ENCODE measurements at regions not wholly inside any gene's neighbourhood (a gene's known extent, or its start where the extent isn't known, plus 50 kb on each side); places are given as distances from the start of the nearest gene placed in this dataset.
A peak's percentile ranks its signal among the peaks of the same experiment; 100 is the strongest.

DNA sequence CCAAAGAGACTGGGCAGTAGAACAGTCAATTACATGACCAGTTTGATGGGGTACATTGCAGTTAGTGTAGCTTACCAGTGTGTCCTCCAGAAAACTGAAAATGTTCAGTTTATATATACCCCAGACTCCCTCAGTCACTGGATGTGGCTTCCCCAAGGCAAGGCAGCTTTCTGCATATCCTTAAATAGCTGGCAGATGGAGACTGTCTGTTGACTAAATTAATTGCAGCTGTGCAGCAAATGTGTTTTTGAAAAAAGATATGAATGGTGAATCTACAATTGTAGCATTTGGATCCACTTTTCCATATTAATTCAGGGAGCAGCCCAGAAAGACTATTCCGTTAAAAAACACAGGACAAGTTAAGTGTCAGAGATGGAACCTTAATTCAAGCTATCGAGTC, 565.1 kb upstream of the CCDC179 start:
- DNase-seq (ENCODE audit: low read depth in 2 of 2) = peak in 1 of 2 donors; percentile 2
- H3K4me2 ChIP-seq (ENCODE audit: extremely low read depth, insufficient read depth, low read length) = no peak overlapping the region
- H3K4me1 ChIP-seq (ENCODE audit: control insufficient read depth, extremely low read depth, insufficient read depth, low read length) = no peaks in the 10 kb centered on the region
- H3K27me3 ChIP-seq (ENCODE audit: control insufficient read depth, insufficient read depth, low read length) = no peaks in the 10 kb centered on the region
- H3K9ac ChIP-seq (ENCODE audit: insufficient read depth, low read length) = no peak overlapping the region
- TF ChIP-seq, protein P1, sequence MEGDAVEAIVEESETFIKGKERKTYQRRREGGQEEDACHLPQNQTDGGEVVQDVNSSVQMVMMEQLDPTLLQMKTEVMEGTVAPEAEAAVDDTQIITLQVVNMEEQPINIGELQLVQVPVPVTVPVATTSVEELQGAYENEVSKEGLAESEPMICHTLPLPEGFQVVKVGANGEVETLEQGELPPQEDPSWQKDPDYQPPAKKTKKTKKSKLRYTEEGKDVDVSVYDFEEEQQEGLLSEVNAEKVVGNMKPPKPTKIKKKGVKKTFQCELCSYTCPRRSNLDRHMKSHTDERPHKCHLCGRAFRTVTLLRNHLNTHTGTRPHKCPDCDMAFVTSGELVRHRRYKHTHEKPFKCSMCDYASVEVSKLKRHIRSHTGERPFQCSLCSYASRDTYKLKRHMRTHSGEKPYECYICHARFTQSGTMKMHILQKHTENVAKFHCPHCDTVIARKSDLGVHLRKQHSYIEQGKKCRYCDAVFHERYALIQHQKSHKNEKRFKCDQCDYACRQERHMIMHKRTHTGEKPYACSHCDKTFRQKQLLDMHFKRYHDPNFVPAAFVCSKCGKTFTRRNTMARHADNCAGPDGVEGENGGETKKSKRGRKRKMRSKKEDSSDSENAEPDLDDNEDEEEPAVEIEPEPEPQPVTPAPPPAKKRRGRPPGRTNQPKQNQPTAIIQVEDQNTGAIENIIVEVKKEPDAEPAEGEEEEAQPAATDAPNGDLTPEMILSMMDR (conservative IDR thresholded peaks at IDR 0.05 in 1 of 2, IDR thresholded peaks at IDR 0.05 in 1 of 2; ENCODE audit: low read depth in 1 of 2, low read length in 2 of 2) = no peak
- TF ChIP-seq EZH2 (IDR thresholded peaks at IDR 0.05; ENCODE audit: low read length, missing control alignments) = no peak
- H3K4me3 ChIP-seq (replicated peaks in 1 of 4; ENCODE audit: control extremely low read depth in 1 of 4, insufficient read depth in 1 of 4, low read depth in 3 of 4, low read length in 4 of 4) = no peak overlapping the region
- no peaks in the 10 kb centered on the region for H3K9me3 ChIP-seq (ENCODE audit: control insufficient read depth, insufficient read depth, low read depth, low read length)
- no peak overlapping the region for H3K27ac ChIP-seq (ENCODE audit: insufficient read depth, low read length)
- no peaks in the 10 kb centered on the region for H3K36me3 ChIP-seq (ENCODE audit: control insufficient read depth, insufficient read depth, low read length)
- H3K79me2 ChIP-seq (ENCODE audit: control insufficient read depth, insufficient read depth, low read length) = no peaks in the 10 kb centered on the region
- H4K20me1 ChIP-seq (ENCODE audit: control insufficient read depth, extremely low read depth, insufficient read depth, low read length) = no peaks in the 10 kb centered on the region
- no peak overlapping the region for H2AFZ ChIP-seq (ENCODE audit: low read length)

DNA sequence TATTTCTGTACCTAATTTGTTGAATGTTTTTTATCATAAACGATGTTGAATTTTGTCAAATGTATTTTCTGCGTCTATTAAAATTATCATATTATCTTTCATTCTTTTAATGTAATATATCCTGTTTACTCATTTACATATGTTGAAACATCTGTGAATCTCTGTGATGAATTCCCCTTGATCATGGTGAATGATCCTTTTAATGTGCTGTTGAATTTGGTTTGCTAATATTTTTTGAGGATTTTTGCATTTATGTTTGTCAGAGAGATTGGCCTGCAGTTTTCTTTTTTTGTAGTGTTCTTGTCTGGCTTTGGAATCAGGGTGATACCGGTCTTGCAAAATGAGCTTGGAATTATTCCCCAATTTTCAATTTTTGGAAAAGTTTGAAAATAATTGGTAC, 569.3 kb upstream of the CCDC179 start:
- Histone ChIP-seq H2AFZ (ENCODE audit: low read length) (no peak overlapping the region), H3K4me2 (ENCODE audit: extremely low read depth, insufficient read depth, low read length) (no peak overlapping the region), H3K9me3 (ENCODE audit: control insufficient read depth, insufficient read depth, low read depth, low read length) (no peaks in the 10 kb centered on the region), H3K27ac (ENCODE audit: insufficient read depth, low read length) (no peak overlapping the region), H3K4me1 (ENCODE audit: control insufficient read depth, extremely low read depth, insufficient read depth, low read length) (no peaks in the 10 kb centered on the region), H3K9ac (ENCODE audit: insufficient read depth, low read length) (no peak overlapping the region), H3K27me3 (ENCODE audit: control insufficient read depth, insufficient read depth, low read length) (no peaks in the 10 kb centered on the region), H3K79me2 (ENCODE audit: control insufficient read depth, insufficient read depth, low read length) (no peaks in the 10 kb centered on the region), H3K4me3 (replicated peaks in 1 of 4; ENCODE audit: control extremely low read depth in 1 of 4, insufficient read depth in 1 of 4, low read depth in 3 of 4, low read length in 4 of 4) (no peak overlapping the region), H4K20me1 (ENCODE audit: control insufficient read depth, extremely low read depth, insufficient read depth, low read length) (no peaks in the 10 kb centered on the region), H3K36me3 (ENCODE audit: control insufficient read depth, insufficient read depth, low read length) (no peaks in the 10 kb centered on the region)
- DNase-seq (ENCODE audit: low read depth in 2 of 2) = no peak
- TF ChIP-seq, protein P1 (conservative IDR thresholded peaks at IDR 0.05 in 1 of 2, IDR thresholded peaks at IDR 0.05 in 1 of 2; ENCODE audit: low read depth in 1 of 2, low read length in 2 of 2) = no peak
- TF ChIP-seq EZH2 (IDR thresholded peaks at IDR 0.05; ENCODE audit: low read length, missing control alignments) = no peak

DNA sequence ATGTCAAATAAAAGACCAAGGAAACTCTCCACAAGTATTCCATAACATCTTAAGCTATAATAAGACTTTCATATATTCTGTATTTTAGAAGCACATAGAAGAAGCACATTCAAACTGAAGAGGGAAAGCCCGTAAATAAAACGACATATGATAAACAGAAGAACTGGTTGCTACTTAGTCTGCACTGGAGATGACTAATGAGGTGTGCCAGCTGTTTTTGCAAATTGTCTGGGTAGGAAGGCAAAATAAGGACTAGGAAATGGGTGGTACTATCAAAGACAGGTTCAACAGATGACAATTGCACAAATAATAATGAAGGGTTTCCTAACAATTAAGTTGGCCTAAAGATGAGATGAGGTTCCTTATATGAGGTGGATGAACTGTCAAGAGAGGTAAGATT, 593.2 kb upstream of the CCDC179 start:
- H3K9ac ChIP-seq (ENCODE audit: insufficient read depth, low read length) = no peak overlapping the region

More for the DNA sequence above, 593.2 kb upstream of the CCDC179 start:
- Histone ChIP-seq H3K27ac (ENCODE audit: insufficient read depth, low read length) (no peak overlapping the region), H3K9me3 (ENCODE audit: control insufficient read depth, insufficient read depth, low read depth, low read length) (no peaks in the 10 kb centered on the region), H2AFZ (ENCODE audit: low read length) (no peak overlapping the region), H3K4me2 (ENCODE audit: extremely low read depth, insufficient read depth, low read length) (no peak overlapping the region), H3K27me3 (ENCODE audit: control insufficient read depth, insufficient read depth, low read length) (no peaks in the 10 kb centered on the region), H3K4me1 (ENCODE audit: control insufficient read depth, extremely low read depth, insufficient read depth, low read length) (no peaks in the 10 kb centered on the region), H3K36me3 (ENCODE audit: control insufficient read depth, insufficient read depth, low read length) (no peaks in the 10 kb centered on the region), H3K4me3 (replicated peaks in 1 of 4; ENCODE audit: control extremely low read depth in 1 of 4, insufficient read depth in 1 of 4, low read depth in 3 of 4, low read length in 4 of 4) (no peak overlapping the region), H3K79me2 (ENCODE audit: control insufficient read depth, insufficient read depth, low read length) (no peaks in the 10 kb centered on the region), H4K20me1 (ENCODE audit: control insufficient read depth, extremely low read depth, insufficient read depth, low read length) (no peaks in the 10 kb centered on the region)
- TF ChIP-seq EZH2 (IDR thresholded peaks at IDR 0.05; ENCODE audit: low read length, missing control alignments) = no peak
- TF ChIP-seq, protein P1 (conservative IDR thresholded peaks at IDR 0.05 in 1 of 2, IDR thresholded peaks at IDR 0.05 in 1 of 2; ENCODE audit: low read depth in 1 of 2, low read length in 2 of 2) = no peak
- no peak for DNase-seq (ENCODE audit: low read depth in 2 of 2)
